CD4-positive, alpha-beta T cell treated with Interleukin-17A for 1 hour (primary cell): ENCODE measurements at regions not wholly inside any gene's neighbourhood (a gene's known extent, or its start where the extent isn't known, plus 50 kb on each side); places are given as distances from the start of the nearest gene placed in this dataset.
"Not testable (repeated sequence)": the region's sequence is repeated elsewhere in the genome, so short reads cannot be mapped to it uniquely, and the experiment has no call there.

Experiments
- DNase-seq: peaks from one replicate; pipeline ENCODE4 v3.0.0-alpha.2; 2020

GRCh38 chr1:234810726-234811125 lies 200.7 kb upstream of the IRF2BP2 start:
- not testable (repeated sequence) for DNase-seq

GRCh38 chr1:234809854-234810245 lies 199.9 kb upstream of the IRF2BP2 start:
- not testable (repeated sequence) for DNase-seq

- not testable (repeated sequence) for DNase-seq
These were observed 199.2 kb upstream of the IRF2BP2 start for GRCh38 chr1:234808943-234809853.

DNA sequence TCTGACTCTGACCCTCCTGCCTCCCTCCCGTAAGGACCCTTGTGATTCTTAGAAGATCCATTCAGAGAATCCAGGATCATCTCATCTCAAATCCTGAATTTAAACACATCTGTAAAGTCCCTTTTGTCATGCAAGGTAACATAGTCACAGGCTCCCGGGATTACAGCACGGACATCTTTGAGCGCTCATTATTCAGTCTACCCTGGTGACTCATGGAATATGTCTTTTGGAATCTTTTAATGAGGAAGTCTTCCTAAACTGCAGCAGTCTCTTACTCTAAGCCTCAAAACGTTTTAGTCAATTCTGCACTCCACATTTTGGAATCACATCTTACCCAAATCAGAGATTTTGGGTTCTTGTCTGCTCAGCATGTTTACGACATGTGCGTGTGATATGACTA lies 198.5 kb upstream of the IRF2BP2 start:
- DNase-seq, result not testable (repeated sequence)

- DNase-seq, result not testable (repeated sequence)
These were observed 197.7 kb upstream of the IRF2BP2 start for GRCh38 chr1:234807705-234808104.

- not testable (repeated sequence) for DNase-seq
These were observed 192.6 kb upstream of the IRF2BP2 start for GRCh38 chr1:234802586-234802985.

DNA sequence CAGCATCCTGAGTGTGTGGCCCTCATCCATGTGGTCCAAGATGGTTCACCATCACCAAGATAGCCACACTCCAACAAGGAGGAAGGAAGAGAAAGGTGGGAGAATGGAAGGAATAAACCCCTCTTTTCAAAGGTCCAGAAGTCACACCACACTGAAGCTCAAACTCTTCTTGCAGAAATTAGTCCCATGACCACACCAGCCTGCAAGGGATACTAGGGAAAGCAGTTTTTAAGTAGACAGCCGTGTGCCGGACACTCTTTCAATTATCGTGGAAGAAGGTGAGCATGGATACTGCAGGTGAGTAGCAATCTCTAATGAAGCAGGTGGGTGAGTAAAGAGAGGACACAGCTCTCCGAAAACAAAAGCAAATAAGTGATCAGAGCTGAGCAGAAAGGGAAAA lies 191.7 kb upstream of the IRF2BP2 start:
- not testable (repeated sequence) for DNase-seq

DNA sequence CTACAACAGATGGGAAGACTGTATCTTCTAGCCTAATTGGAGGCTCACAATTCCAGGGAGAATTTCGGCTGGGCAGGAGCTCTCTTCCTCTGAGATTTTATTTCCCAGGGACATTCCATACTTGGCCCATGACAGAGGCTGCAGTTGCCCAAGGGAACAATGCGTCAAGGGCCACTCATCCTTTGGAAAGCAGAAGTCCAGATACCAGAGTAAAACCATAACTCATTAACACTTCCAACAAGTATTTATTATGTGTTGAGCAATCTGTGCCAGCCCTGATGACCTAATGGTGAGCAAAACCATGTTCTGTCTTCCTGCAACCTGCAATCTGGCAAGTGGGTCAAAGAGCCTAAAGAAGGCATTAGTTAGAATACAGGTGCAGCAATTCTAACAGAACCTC lies 191.2 kb upstream of the IRF2BP2 start:
- not testable (repeated sequence) for DNase-seq

DNA sequence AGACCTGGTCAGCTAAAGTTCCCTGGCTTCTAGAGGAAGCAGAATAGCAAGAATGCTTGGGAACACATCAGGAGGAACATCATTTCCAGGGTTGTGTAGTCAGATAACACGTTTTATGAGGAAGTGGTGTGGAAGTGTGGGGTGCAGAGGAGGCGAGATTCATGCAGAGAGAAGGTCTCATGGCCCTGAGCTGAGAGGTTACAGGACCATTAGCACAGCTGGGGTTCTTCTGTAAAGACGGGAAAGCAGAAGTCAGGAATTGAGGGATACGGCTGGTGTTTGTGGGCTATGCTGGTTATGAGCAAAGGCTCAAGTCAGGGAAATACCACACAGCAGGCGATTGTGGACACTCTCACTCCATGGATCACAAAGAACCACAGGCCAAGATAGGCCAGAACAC lies 190.6 kb upstream of the IRF2BP2 start:
- not testable (repeated sequence) for DNase-seq

DNA sequence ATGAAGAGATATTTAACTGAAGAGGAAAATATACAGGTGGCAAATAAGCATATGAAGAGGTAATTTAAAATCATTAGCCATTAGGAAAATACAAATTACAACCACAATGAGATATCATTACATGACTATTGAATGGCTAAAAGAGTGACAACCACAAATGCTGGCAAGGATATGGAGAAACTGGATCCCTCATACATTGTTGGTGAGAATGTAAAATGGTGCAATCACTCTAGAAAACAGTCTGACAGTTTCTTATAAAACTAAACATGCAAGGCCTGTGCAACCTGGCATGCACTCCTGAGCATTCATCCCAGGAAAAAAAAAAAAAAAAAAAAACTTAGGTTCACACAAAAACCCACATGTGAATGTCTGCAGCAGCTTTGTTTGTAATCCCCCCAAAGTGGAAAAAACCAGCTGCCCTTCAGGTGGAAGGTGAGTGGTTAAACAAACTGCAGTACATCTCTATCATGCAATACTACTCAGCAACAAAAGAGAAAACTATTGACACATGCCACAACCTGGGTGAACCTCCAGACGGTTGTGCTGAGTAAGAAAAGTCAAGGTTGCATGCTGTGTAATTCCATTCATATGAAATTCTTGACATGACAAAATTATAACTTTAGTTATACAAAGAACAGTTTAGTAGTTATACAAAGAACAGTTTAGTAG lies 189.2 kb upstream of the IRF2BP2 start:
- not testable (repeated sequence) for DNase-seq

DNA sequence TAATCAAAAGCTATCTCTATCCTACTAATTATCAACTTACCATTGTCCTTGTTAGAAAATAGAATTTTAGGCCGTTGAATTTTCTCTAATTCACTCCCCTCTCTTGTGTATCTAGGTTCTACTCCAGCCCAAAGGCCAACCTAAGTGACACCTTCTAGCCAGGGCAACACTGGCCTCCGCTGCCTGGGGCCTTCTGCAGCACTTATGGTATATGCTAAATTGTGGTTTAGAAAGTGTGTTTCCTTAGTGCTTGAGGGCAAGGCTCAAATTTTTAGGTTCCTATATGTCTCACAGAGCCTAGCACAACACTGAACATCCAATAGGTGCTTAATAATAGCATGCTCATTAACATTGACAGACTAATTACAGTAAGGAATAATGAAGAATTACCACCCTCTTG lies 187.2 kb upstream of the IRF2BP2 start:
- DNase-seq, result not testable (repeated sequence)

DNA sequence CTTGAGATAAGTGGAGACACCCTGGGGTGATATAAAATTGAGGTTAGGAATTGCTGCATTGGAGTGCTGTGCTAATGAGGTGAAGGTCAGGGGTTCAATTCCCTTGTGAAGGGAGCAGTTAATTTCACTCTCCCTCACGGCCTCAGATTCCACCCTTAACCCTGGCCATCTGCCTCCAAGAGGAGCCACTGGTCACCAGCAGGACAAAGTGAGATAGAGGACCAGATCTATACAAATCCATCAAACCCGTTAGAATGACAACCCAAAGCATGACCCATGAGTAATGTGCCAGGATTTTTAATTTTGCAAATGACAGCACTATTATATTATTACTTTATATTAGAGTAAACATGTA lies 186.4 kb upstream of the IRF2BP2 start:
- not testable (repeated sequence) for DNase-seq

- DNase-seq, result not testable (repeated sequence)
These were observed 185.9 kb upstream of the IRF2BP2 start for GRCh38 chr1:234795711-234796437.

DNA sequence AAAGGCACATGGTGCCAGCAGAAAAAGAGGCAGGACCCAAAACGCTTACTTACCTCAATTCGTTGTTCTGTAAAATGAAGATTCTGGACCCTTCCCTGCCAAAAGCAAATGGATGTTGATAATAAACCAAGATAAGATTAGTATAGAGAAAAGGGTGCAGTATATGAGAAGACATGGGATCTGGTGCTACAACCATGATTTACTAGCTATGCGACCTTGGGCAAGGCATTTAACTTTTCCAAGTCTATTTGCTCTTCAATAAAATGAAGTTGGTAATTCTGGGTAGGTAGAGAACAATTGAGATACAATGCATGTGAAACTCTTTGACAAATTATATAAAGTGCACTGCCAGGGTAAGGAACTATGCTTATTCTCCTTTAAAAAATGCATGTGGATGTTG lies 185.0 kb upstream of the IRF2BP2 start:
- not testable (repeated sequence) for DNase-seq

- DNase-seq, result not testable (repeated sequence)
These were observed 184.5 kb upstream of the IRF2BP2 start for GRCh38 chr1:234794452-234794851.

DNA sequence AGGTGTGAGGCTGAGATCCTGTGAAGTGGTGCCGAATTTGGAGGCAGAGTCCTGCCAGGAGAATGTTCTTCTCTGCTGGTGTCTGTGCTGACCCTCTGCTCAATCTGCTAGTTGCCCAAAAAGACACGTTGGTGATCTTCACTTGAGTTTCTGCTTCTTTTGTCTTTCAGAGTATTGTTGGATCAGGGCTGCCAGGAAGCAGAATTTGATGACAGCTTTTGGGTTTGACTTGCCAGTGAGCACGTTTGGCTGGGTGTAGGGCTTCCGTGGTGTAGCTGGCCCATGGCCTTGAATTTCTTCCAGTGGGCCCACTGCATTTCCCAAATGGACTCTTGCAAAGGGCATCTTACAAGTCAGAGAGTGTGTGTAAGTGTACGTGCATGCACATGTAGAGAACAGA lies 183.9 kb upstream of the IRF2BP2 start:
- DNase-seq, result not testable (repeated sequence)

GRCh38 chr1:234792221-234792864 lies 182.4 kb upstream of the IRF2BP2 start:
- not testable (repeated sequence) for DNase-seq

GRCh38 chr1:234791615-234792014 lies 181.6 kb upstream of the IRF2BP2 start:
- not testable (repeated sequence) for DNase-seq

DNA sequence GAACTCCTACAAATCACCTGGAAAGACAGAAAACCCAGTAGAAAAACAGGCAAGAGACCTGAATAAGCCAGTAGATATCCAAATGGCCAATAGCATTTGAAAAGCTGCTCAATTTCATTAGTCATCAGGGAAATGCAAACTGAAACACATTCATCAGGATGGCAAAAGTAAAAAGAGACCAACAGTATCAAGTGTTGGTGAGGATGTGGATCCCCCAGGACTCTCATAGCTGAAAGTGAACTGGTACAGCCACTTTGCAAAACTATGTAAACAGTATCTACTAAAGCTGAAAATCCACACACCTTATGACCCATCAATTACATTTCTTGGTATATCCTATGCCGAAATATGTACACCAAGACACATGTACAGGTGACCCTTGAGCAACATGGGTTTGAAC lies 180.4 kb upstream of the IRF2BP2 start:
- not testable (repeated sequence) for DNase-seq

DNA sequence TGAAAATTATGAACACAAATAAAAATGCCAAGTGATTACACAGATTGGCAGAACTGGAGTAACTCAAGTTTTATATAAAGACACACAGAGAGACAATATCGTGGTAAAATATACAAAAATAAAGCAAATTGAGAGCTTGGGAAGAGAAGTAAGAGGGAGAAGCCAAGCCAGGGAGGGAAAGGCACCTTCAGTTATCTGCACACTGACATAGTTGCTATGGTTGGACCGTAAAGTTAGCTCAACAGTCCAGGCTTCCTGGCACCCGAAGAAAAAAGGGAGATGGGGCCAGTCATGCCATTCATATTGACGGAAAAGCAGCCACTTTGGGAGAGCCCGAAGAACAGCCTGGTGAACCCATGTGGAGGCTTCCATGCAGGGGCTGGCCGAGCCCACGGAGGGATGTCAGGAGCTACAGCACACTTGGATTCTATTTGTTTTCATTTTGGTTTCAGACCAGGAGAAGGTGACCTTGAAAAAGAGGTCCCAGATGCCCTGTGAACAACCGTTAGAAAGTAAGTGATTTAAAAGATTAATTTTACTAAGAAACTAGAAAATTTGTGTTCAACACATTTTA lies 177.1 kb upstream of the IRF2BP2 start:
- not testable (repeated sequence) for DNase-seq

- DNase-seq, result not testable (repeated sequence)
These were observed 175.9 kb upstream of the IRF2BP2 start for GRCh38 chr1:234785922-234786321.

GRCh38 chr1:234785471-234785919 lies 175.5 kb upstream of the IRF2BP2 start:
- not testable (repeated sequence) for DNase-seq
